OCI-LY1 (cell line): ENCODE measurements at regions not wholly inside any gene's neighbourhood (a gene's known extent, or its start where the extent isn't known, plus 50 kb on each side); places are given as distances from the start of the nearest gene placed in this dataset.

Source experiments
- CTCF ChIP-seq: fragments of 200-600 bp; sonication (generic), shearing (Covaris generic); IDR thresholded peaks from 2 replicates; pipeline ENCODE4 v1.5.1; 2017; ENCODE audit warnings: mild to moderate bottlenecking, antibody characterized with exemption, low read length, moderate library complexity, mixed read lengths
- EZH2 ChIP-seq: fragments of 200-600 bp; sonication (generic), shearing (Covaris generic); IDR thresholded peaks from 2 replicates; pipeline ENCODE4 v1.8.0; 2017; ENCODE audit warnings: borderline replicate concordance, mixed run types, mild to moderate bottlenecking, antibody characterized with exemption, low read length, moderate library complexity, mixed read lengths

GRCh38 chr9:113746486-113746885 lies 129.6 kb upstream of the ZNF618 start:
- no peak for TF ChIP-seq CTCF
- no peak for TF ChIP-seq EZH2
